ENCODE measurements at regions not wholly inside any gene's neighbourhood (a gene's known extent, or its start where the extent isn't known, plus 50 kb on each side); places are given as distances from the start of the nearest gene placed in this dataset.

DNA sequence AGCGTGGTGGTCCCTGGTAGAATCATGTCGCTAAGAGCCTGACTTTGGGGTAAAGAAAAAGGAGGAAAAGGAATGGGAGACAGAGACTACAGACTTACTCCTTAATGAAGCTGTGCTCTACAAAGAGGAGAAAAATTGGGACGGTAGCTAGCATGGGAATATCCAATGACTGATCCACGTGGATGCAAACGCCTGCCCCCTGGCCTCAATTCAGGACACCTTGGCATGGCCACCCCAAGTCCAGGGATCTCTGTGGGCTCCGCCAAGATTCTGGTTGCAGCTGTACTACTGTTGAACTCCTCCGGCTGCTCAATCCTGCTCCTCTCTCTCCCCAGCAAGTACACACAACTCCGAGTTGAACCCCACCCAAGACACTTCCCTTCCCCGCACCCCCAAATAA lies 70.5 kb upstream of the DIO3 start:
- Histone ChIP-seq H3K36me3 (ENCODE audit: control insufficient read depth in 1 of 2, insufficient read depth in 2 of 2, low read length in 2 of 2) (no peaks in the 10 kb centered on the region), H3K27ac (ENCODE audit: low read depth, low read length) (no peak overlapping the region), H3K4me3 (replicated peaks in 1 of 2; ENCODE audit: low read depth in 1 of 2, low read length in 2 of 2) (no peak overlapping the region), H3K79me2 (ENCODE audit: insufficient read depth, low read length) (no peaks in the 10 kb centered on the region), H4K20me1 (ENCODE audit: insufficient read depth) (no peaks in the 10 kb centered on the region), H3K4me2 (ENCODE audit: low read length) (no peak overlapping the region), H3K9ac (ENCODE audit: low read length) (no peak overlapping the region), H3K9me2 (ENCODE audit: insufficient read depth) (no peaks in the 10 kb centered on the region), H2AFZ (ENCODE audit: low read depth, low read length, poor library complexity, severe bottlenecking) (no peak overlapping the region), H3K27me3 (ENCODE audit: insufficient read depth, low read length) (no peaks in the 10 kb centered on the region), H3K4me1 (ENCODE audit: control insufficient read depth in 1 of 2, insufficient read depth in 2 of 2, low read length in 2 of 2) (no peaks in the 10 kb centered on the region), H3K9me3 (ENCODE audit: control insufficient read depth in 1 of 2, insufficient read depth in 1 of 2, low read depth in 1 of 2, low read length in 2 of 2) (0 out of 4 replicates have a peak, but pooled peaks cover 0 to 5% of the 10 kb centered on the region in 2 experiments)
- ChIA-PET RAD21 (ENCODE audit: low non-redundant PET in 1 of 2, low total read pairs in 2 of 2, uncharacterized antibody in 2 of 2, unreplicated experiment in 2 of 2) (no interaction called here), CTCF (no interaction called here), POLR2A (no interaction called here)
- DNase-seq (ENCODE audit: low read depth, low spot score): no peak
- no TSS peak for BruUV-seq (replicated peaks)
- no peak for ATAC-seq
- TF ChIP-seq ZFX (IDR thresholded peaks at IDR 0.05) (no peak), EZH2 (IDR thresholded peaks at IDR 0.05) (no peak), FOSL1 (IDR thresholded peaks at IDR 0.05; ENCODE audit: low read depth) (no peak), EZH2phosphoT487 (IDR thresholded peaks at IDR 0.05; ENCODE audit: borderline replicate concordance) (no peak), CBX3 (IDR thresholded peaks at IDR 0.05; ENCODE audit: low read depth) (no peak), POLR2A (IDR thresholded peaks at IDR 0.05; ENCODE audit: borderline replicate concordance, extremely low read depth, insufficient read depth, insufficient read length) (no peak), EGR1 (IDR thresholded peaks at IDR 0.05; ENCODE audit: low read depth) (no peak), TCF7L2 (IDR thresholded peaks at IDR 0.05; ENCODE audit: borderline replicate concordance, extremely low read depth, insufficient read depth, insufficient read length) (no peak), CEBPB (IDR thresholded peaks at IDR 0.05; ENCODE audit: low read depth) (no peak), SIN3A (IDR thresholded peaks at IDR 0.05; ENCODE audit: low read depth) (no peak), SP1 (IDR thresholded peaks at IDR 0.05; ENCODE audit: low read depth) (no peak), JUND (IDR thresholded peaks at IDR 0.05) (no peak), RAD21 (IDR thresholded peaks at IDR 0.05; ENCODE audit: low read depth) (no peak), ELF1 (IDR thresholded peaks at IDR 0.05; ENCODE audit: borderline replicate concordance, low read depth) (no peak)
- TF ChIP-seq, protein P1, sequence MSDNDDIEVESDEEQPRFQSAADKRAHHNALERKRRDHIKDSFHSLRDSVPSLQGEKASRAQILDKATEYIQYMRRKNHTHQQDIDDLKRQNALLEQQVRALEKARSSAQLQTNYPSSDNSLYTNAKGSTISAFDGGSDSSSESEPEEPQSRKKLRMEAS (IDR thresholded peaks at IDR 0.05): no peak
- TF ChIP-seq, protein P2, sequence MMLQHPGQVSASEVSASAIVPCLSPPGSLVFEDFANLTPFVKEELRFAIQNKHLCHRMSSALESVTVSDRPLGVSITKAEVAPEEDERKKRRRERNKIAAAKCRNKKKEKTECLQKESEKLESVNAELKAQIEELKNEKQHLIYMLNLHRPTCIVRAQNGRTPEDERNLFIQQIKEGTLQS (IDR thresholded peaks at IDR 0.05): no peak
- TF ChIP-seq, protein P3, sequence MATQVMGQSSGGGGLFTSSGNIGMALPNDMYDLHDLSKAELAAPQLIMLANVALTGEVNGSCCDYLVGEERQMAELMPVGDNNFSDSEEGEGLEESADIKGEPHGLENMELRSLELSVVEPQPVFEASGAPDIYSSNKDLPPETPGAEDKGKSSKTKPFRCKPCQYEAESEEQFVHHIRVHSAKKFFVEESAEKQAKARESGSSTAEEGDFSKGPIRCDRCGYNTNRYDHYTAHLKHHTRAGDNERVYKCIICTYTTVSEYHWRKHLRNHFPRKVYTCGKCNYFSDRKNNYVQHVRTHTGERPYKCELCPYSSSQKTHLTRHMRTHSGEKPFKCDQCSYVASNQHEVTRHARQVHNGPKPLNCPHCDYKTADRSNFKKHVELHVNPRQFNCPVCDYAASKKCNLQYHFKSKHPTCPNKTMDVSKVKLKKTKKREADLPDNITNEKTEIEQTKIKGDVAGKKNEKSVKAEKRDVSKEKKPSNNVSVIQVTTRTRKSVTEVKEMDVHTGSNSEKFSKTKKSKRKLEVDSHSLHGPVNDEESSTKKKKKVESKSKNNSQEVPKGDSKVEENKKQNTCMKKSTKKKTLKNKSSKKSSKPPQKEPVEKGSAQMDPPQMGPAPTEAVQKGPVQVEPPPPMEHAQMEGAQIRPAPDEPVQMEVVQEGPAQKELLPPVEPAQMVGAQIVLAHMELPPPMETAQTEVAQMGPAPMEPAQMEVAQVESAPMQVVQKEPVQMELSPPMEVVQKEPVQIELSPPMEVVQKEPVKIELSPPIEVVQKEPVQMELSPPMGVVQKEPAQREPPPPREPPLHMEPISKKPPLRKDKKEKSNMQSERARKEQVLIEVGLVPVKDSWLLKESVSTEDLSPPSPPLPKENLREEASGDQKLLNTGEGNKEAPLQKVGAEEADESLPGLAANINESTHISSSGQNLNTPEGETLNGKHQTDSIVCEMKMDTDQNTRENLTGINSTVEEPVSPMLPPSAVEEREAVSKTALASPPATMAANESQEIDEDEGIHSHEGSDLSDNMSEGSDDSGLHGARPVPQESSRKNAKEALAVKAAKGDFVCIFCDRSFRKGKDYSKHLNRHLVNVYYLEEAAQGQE (IDR thresholded peaks at IDR 0.05; ENCODE audit: low read depth): no peak
- TF ChIP-seq, protein P4, sequence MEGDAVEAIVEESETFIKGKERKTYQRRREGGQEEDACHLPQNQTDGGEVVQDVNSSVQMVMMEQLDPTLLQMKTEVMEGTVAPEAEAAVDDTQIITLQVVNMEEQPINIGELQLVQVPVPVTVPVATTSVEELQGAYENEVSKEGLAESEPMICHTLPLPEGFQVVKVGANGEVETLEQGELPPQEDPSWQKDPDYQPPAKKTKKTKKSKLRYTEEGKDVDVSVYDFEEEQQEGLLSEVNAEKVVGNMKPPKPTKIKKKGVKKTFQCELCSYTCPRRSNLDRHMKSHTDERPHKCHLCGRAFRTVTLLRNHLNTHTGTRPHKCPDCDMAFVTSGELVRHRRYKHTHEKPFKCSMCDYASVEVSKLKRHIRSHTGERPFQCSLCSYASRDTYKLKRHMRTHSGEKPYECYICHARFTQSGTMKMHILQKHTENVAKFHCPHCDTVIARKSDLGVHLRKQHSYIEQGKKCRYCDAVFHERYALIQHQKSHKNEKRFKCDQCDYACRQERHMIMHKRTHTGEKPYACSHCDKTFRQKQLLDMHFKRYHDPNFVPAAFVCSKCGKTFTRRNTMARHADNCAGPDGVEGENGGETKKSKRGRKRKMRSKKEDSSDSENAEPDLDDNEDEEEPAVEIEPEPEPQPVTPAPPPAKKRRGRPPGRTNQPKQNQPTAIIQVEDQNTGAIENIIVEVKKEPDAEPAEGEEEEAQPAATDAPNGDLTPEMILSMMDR (IDR thresholded peaks at IDR 0.05 in 2 of 3, conservative IDR thresholded peaks at IDR 0.05 in 1 of 3; ENCODE audit: borderline replicate concordance in 1 of 3, insufficient read depth in 1 of 3, low read depth in 2 of 3, low read length in 2 of 3): no peak
- intact Hi-C loops (cut with micrococcal nuclease): no loop called here
